ENCODE measurements at regions not wholly inside any gene's neighbourhood (a gene's known extent, or its start where the extent isn't known, plus 50 kb on each side); places are given as distances from the start of the nearest gene placed in this dataset.
"Not testable (repeated sequence)": the region's sequence is repeated elsewhere in the genome, so short reads cannot be mapped to it uniquely, and the experiment has no call there.

GRCh38 chr5:98372351-98372750 is 401.1 kb upstream of the RGMB start:
- no peaks in the 10 kb centered on the region for H3K36me3 ChIP-seq (ENCODE audit: control insufficient read depth, insufficient read depth, low read length)
- no peak for DNase-seq
- no peaks in the 10 kb centered on the region for H3K4me1 Mint-ChIP-seq
- TF ChIP-seq, protein P1, sequence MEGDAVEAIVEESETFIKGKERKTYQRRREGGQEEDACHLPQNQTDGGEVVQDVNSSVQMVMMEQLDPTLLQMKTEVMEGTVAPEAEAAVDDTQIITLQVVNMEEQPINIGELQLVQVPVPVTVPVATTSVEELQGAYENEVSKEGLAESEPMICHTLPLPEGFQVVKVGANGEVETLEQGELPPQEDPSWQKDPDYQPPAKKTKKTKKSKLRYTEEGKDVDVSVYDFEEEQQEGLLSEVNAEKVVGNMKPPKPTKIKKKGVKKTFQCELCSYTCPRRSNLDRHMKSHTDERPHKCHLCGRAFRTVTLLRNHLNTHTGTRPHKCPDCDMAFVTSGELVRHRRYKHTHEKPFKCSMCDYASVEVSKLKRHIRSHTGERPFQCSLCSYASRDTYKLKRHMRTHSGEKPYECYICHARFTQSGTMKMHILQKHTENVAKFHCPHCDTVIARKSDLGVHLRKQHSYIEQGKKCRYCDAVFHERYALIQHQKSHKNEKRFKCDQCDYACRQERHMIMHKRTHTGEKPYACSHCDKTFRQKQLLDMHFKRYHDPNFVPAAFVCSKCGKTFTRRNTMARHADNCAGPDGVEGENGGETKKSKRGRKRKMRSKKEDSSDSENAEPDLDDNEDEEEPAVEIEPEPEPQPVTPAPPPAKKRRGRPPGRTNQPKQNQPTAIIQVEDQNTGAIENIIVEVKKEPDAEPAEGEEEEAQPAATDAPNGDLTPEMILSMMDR (IDR thresholded peaks at IDR 0.05), result no peak
- no peaks in the 10 kb centered on the region for H3K4me1 ChIP-seq (ENCODE audit: control insufficient read depth, insufficient read depth, low read length)
- no peaks in the 10 kb centered on the region for H3K36me3 Mint-ChIP-seq
- no peak overlapping the region for H3K4me3 Mint-ChIP-seq
- ATAC-seq, result no peak
- H3K27ac Mint-ChIP-seq, result no peak overlapping the region
- intact Hi-C loops (cut with micrococcal nuclease), result no loop called here
- H3K4me3 ChIP-seq (ENCODE audit: low read length), result no peak overlapping the region
- H3K27me3 Mint-ChIP-seq (ENCODE audit: low read depth in 2 of 2), result no peaks in the 10 kb centered on the region
- peaks cover 11 to 14% of the 10 kb centered on the region in 2 donors for H3K9me3 Mint-ChIP-seq
- H3K9me3 ChIP-seq (ENCODE audit: control insufficient read depth, insufficient read depth, low read length), result no peaks in the 10 kb centered on the region
- H3K27me3 ChIP-seq (ENCODE audit: control insufficient read depth, insufficient read depth, low read length), result no peaks in the 10 kb centered on the region
- no peak overlapping the region for H3K27ac ChIP-seq (ENCODE audit: low read length)

DNA sequence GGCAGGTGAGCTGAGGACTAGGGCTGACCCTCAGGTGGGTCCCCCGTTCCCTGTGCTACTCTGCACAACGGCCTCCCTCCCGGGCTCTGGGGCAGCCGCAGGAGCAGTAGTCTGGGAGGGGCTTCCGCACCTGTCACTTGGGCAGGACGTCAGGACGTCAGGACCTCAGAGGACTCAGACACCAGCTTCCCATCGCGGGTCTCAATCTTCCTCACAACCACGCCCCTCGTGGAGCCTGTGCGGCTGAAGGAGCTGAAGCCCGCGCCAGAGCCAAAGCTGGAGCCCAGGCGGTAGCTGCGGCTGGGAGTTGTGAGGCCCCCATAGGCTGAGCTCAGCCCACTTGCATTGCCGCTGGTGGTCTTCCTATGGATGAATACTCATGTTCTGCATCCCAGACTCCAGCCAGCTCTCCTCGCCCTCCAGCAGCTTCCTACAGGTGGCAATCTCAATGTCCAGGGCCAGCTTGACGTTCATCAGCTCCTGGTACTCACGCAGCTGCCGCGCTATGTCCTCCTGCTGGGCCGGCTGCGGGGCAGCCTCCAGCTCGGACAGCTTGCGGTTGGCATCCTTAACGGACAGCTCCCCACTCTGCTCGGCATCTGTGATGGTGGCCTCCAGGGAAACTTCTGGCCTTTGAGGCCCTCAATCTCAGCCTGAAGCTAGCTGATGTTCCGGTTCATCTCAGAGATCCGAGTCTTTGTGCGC is 381.4 kb upstream of the RGMB start:
- Mint-ChIP-seq H3K36me3 (no peaks in the 10 kb centered on the region), H3K4me3 (no peak overlapping the region), H3K27ac (no peak overlapping the region), H3K27me3 (ENCODE audit: low read depth in 2 of 2) (no peaks in the 10 kb centered on the region), H3K9me3 (peaks cover 5 to 11% of the 10 kb centered on the region in 2 donors), H3K4me1 (no peaks in the 10 kb centered on the region)
- H3K4me3 ChIP-seq (ENCODE audit: low read length), result no peak overlapping the region
- 92% methylated on average over 31 of the region's 31 CpGs for WGBS (ENCODE audit: insufficient coverage)
- H3K9me3 ChIP-seq (ENCODE audit: control insufficient read depth, insufficient read depth, low read length), result peaks cover 2% of the 10 kb centered on the region
- no peaks in the 10 kb centered on the region for H3K36me3 ChIP-seq (ENCODE audit: control insufficient read depth, insufficient read depth, low read length)
- no peak for ATAC-seq
- TF ChIP-seq, protein P1 (IDR thresholded peaks at IDR 0.05), result no peak
- H3K4me1 ChIP-seq (ENCODE audit: control insufficient read depth, insufficient read depth, low read length), result no peaks in the 10 kb centered on the region
- intact Hi-C loops (cut with micrococcal nuclease), result no loop called here
- no peaks in the 10 kb centered on the region for H3K27me3 ChIP-seq (ENCODE audit: control insufficient read depth, insufficient read depth, low read length)
- no peak for DNase-seq
- no peak overlapping the region for H3K27ac ChIP-seq (ENCODE audit: low read length)

DNA sequence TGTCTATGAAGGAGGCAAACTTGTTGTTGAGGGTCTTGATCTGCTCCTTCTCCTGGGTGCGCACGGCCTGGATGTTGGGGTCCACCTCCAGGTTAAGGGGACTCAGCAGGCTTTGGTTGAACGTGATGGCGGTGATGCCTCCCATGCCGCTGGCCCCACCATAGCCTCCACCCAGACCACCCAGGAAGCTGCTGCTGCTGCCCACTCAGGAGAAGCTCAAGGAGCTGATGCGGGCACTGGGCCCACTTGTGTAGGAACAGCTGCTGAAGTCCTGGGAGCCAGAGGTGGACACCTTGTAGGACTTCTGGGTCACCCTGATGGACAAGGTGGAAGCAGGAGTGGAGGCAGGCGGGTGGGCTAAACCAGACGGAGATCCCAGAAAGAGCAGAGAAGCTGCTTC is 380.3 kb upstream of the RGMB start:
- H3K4me3 Mint-ChIP-seq; H3K36me3 ChIP-seq (ENCODE audit: control insufficient read depth, insufficient read depth, low read length); H3K4me1 ChIP-seq (ENCODE audit: control insufficient read depth, insufficient read depth, low read length); H3K27ac Mint-ChIP-seq; H3K9me3 Mint-ChIP-seq; DNase-seq; H3K27me3 Mint-ChIP-seq (ENCODE audit: low read depth in 2 of 2); H3K27me3 ChIP-seq (ENCODE audit: control insufficient read depth, insufficient read depth, low read length); H3K27ac ChIP-seq (ENCODE audit: low read length); H3K9me3 ChIP-seq (ENCODE audit: control insufficient read depth, insufficient read depth, low read length); intact Hi-C loops (cut with micrococcal nuclease); ATAC-seq; H3K4me1 Mint-ChIP-seq; H3K4me3 ChIP-seq (ENCODE audit: low read length); H3K36me3 Mint-ChIP-seq: not testable (repeated sequence)
- 96% methylated on average over 8 of the region's 8 CpGs for WGBS (ENCODE audit: insufficient coverage)

DNA sequence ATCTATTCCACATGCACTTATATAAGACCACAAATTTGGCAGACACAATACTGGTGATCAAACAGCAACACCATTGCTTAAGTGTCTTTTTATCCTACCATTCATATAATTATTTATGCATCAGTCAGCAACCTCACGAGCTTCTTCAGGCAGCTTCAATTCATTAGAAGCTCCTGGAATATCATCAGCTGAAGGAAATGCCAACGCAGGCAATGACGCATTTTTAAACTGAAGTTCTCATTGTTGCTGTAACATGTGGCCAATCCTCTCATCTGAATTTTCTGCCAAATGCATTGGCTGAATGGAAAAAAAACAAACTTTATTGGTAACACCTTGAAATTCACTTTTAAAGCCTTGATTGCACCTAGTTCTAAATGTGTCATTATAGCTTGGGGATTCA is 376.4 kb upstream of the RGMB start:
- H3K27ac Mint-ChIP-seq, result no peak overlapping the region
- H3K4me3 ChIP-seq (ENCODE audit: low read length), result no peak overlapping the region
- no peaks in the 10 kb centered on the region for H3K27me3 ChIP-seq (ENCODE audit: control insufficient read depth, insufficient read depth, low read length)
- DNase-seq, result no peak
- H3K4me3 Mint-ChIP-seq, result no peak overlapping the region
- no peak for ATAC-seq
- H3K4me1 Mint-ChIP-seq, result no peaks in the 10 kb centered on the region
- no peak overlapping the region for H3K27ac ChIP-seq (ENCODE audit: low read length)
- 93% methylated on average over 3 of the region's 3 CpGs for WGBS (ENCODE audit: insufficient coverage)
- H3K9me3 Mint-ChIP-seq, result peaks cover 4 to 9% of the 10 kb centered on the region in 2 donors
- H3K9me3 ChIP-seq (ENCODE audit: control insufficient read depth, insufficient read depth, low read length), result no peaks in the 10 kb centered on the region
- H3K36me3 Mint-ChIP-seq, result no peaks in the 10 kb centered on the region
- intact Hi-C loops (cut with micrococcal nuclease), result no loop called here
- H3K4me1 ChIP-seq (ENCODE audit: control insufficient read depth, insufficient read depth, low read length), result no peaks in the 10 kb centered on the region
- no peaks in the 10 kb centered on the region for H3K27me3 Mint-ChIP-seq (ENCODE audit: low read depth in 2 of 2)
- TF ChIP-seq, protein P1 (IDR thresholded peaks at IDR 0.05), result no peak
- no peaks in the 10 kb centered on the region for H3K36me3 ChIP-seq (ENCODE audit: control insufficient read depth, insufficient read depth, low read length)
